WTC11 (cell line): ENCODE measurements at regions not wholly inside any gene's neighbourhood (a gene's known extent, or its start where the extent isn't known, plus 50 kb on each side); places are given as distances from the start of the nearest gene placed in this dataset.

Experiments used
- ATAC-seq: fragments of 200-7000 bp; cut with Tn5 transposase; 2 replicates; pipeline ENCODE4 v1.10.0; 2021; ENCODE audit warnings: mild to moderate bottlenecking, moderate library complexity
- CTCF ChIA-PET: fragments of 300-600 bp; sonication (Branson Sonifier 250); formaldehyde crosslinking; loops from one replicate; lab custom pipeline; 2021; ENCODE audit warnings: antibody characterized with exemption; lab: Charles Lee
- POLR2A ChIA-PET: fragments of 350-600 bp; sonication (Branson Sonifier 250); formaldehyde crosslinking; loops from one replicate; lab custom pipeline; 2021; ENCODE audit warnings: antibody characterized with exemption; lab: Charles Lee
- DNase-seq: peaks from one replicate; pipeline ENCODE4 v3.0.0; 2021; ENCODE audit warnings: low spot score
- H3K27ac Mint-ChIP-seq: 2 replicates; pipeline ENCODE4 v1.8.0; 2021; ENCODE audit warnings: mixed read lengths
- H3K27me3 Mint-ChIP-seq: 2 replicates; pipeline ENCODE4 v1.8.0; 2021; ENCODE audit warnings: low read depth, mild to moderate bottlenecking, moderate library complexity, mixed read lengths
- H3K36me3 Mint-ChIP-seq: 2 replicates; pipeline ENCODE4 v1.8.0; 2021; ENCODE audit warnings: mixed read lengths
- H3K4me1 Mint-ChIP-seq: 2 replicates; pipeline ENCODE4 v1.8.0; 2022; ENCODE audit warnings: mixed read lengths
- H3K4me3 Mint-ChIP-seq: 2 replicates; pipeline ENCODE4 v1.8.0; 2021; ENCODE audit warnings: mild to moderate bottlenecking, moderate library complexity, mixed read lengths
- H3K9me3 Mint-ChIP-seq: 2 replicates; pipeline ENCODE4 v1.8.0; 2021; ENCODE audit warnings: mixed read lengths
- CREM ChIP-seq: sonication (generic); formaldehyde crosslinking; IDR thresholded peaks from 2 replicates; pipeline ENCODE4 v1.8.1; 2022; ENCODE audit warnings: mild to moderate bottlenecking, missing genetic modification reagents, moderate library complexity
- EMX1 ChIP-seq: fragments of 250-450 bp; sonication (Bioruptor Pico); IDR thresholded peaks from 2 replicates; pipeline ENCODE4 v1.8.0; 2021; ENCODE audit warnings: mild to moderate bottlenecking
- JAZF1 ChIP-seq: fragments of 250-450 bp; sonication (Bioruptor Pico); IDR thresholded peaks from 2 replicates; pipeline ENCODE4 v1.9.0; 2021; ENCODE audit warnings: moderate library complexity, mild to moderate bottlenecking, inconsistent platforms
- JUN ChIP-seq: sonication (generic); formaldehyde crosslinking; IDR thresholded peaks from 2 replicates; pipeline ENCODE4 v1.8.0; 2023; ENCODE audit warnings: mild to moderate bottlenecking, missing genetic modification reagents
- MXD4 ChIP-seq: fragments of 250-450 bp; sonication (Bioruptor Pico); IDR thresholded peaks from 2 replicates; pipeline ENCODE4 v1.8.0; 2021; ENCODE audit warnings: mild to moderate bottlenecking, moderate library complexity, borderline replicate concordance
- MYBL2 ChIP-seq: sonication (generic); formaldehyde crosslinking; IDR thresholded peaks from 2 replicates; pipeline ENCODE4 v1.8.1; 2023; ENCODE audit warnings: mild to moderate bottlenecking, moderate library complexity, missing genetic modification reagents
- NFATC4 ChIP-seq: fragments of 250-450 bp; sonication (Bioruptor Pico); IDR thresholded peaks from 2 replicates; pipeline ENCODE4 v1.9.0; 2021; ENCODE audit warnings: mild to moderate bottlenecking
- NR2C2 ChIP-seq: sonication (generic); formaldehyde crosslinking; IDR thresholded peaks from 2 replicates; pipeline ENCODE4 v1.8.0; 2022; ENCODE audit warnings: mild to moderate bottlenecking, missing genetic modification reagents
- RORB ChIP-seq: fragments of 250-450 bp; sonication (Bioruptor Pico); IDR thresholded peaks from 2 replicates; pipeline ENCODE4 v1.9.0; 2021; ENCODE audit warnings: mild to moderate bottlenecking
- SMAD3 ChIP-seq: sonication (generic); formaldehyde crosslinking; IDR thresholded peaks from 2 replicates; pipeline ENCODE4 v1.8.0; 2022; ENCODE audit warnings: missing genetic modification reagents, mild to moderate bottlenecking, borderline replicate concordance
- TCF7 ChIP-seq: sonication (generic); formaldehyde crosslinking; IDR thresholded peaks from 2 replicates; pipeline ENCODE4 v1.8.0; 2022; ENCODE audit warnings: mild to moderate bottlenecking, low read depth, missing genetic modification reagents, moderate library complexity
- ZNF121 ChIP-seq: sonication (generic); formaldehyde crosslinking; IDR thresholded peaks from 2 replicates; pipeline ENCODE4 v1.8.0; 2023; ENCODE audit warnings: missing genetic modification reagents
- ZNF423 ChIP-seq: fragments of 250-450 bp; sonication (Bioruptor Pico); IDR thresholded peaks from 2 replicates; pipeline ENCODE4 v2.1.2; 2022; ENCODE audit warnings: mild to moderate bottlenecking, moderate library complexity
- TF ChIP-seq, protein P1 (sequence below): sonication (generic); formaldehyde crosslinking; IDR thresholded peaks from 2 replicates; pipeline ENCODE4 v1.8.0; 2022; ENCODE audit warnings: missing genetic modification reagents
- TF ChIP-seq, protein P2 (sequence below): sonication (generic); formaldehyde crosslinking; IDR thresholded peaks from 2 replicates; pipeline ENCODE4 v1.8.0; 2022; ENCODE audit warnings: mild to moderate bottlenecking, missing genetic modification reagents
- TF ChIP-seq, protein P3 (sequence below): sonication (generic); formaldehyde crosslinking; IDR thresholded peaks from 2 replicates; pipeline ENCODE4 v1.8.0; 2022; ENCODE audit warnings: mild to moderate bottlenecking, missing genetic modification reagents
- TF ChIP-seq, protein P4 (sequence below): sonication (generic); formaldehyde crosslinking; conservative IDR thresholded peaks from 2 replicates; pipeline ENCODE4 v1.8.1; 2022; ENCODE audit warnings: mild to moderate bottlenecking, missing genetic modification reagents
- TF ChIP-seq, protein P5 (sequence below): sonication (generic); formaldehyde crosslinking; IDR thresholded peaks from 2 replicates; pipeline ENCODE4 v1.8.1; 2023; ENCODE audit warnings: mild to moderate bottlenecking, missing genetic modification reagents
- TF ChIP-seq, protein P6 (sequence below): sonication (generic); formaldehyde crosslinking; IDR thresholded peaks from 2 replicates; pipeline ENCODE4 v1.8.1; 2022; ENCODE audit warnings: mild to moderate bottlenecking, missing genetic modification reagents, moderate library complexity, borderline replicate concordance
- TF ChIP-seq, protein P7 (sequence below): sonication (generic); formaldehyde crosslinking; IDR thresholded peaks from 2 replicates; pipeline ENCODE4 v1.8.0; 2022; ENCODE audit warnings: mild to moderate bottlenecking, missing genetic modification reagents
- TF ChIP-seq, protein P8 (sequence below): sonication (generic); formaldehyde crosslinking; IDR thresholded peaks from 2 replicates; pipeline ENCODE4 v1.8.1; 2023; ENCODE audit warnings: mild to moderate bottlenecking, missing genetic modification reagents, moderate library complexity

DNA sequence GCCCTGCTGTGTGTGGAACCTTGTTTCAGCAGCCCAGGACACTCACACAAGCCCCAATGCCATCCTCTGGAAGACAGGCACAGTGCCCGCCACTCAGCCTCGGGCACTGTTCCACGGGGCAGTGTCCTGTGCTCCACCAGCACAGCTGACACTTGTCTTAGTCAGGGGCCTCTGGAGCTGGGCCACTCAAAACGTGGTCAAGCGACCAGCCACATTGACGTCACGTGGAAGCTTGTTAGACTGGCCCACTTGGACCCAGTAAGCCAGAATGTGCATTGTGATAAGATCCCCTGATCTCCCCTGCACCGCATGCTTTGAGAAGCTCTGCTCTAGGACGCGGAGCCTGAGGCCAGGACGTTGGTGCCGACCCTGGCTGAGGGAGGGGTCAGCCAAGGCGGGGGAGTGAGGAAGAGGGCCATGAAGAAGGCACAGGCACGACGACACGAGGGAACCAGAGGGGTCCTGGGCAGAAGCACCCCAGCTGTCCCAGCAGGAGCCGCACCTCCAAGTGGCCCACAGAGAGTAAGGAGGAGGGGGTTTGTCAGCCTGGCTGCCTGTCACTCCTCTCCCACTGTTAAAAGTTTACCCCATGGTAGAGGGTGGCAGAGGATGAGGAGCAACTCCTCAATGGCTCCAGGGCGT is 64.6 kb downstream of the LINC01488 start:
- TF ChIP-seq MYBL2, result no peak
- TF ChIP-seq MXD4 (CRISPR knock-in tag), result no peak
- TF ChIP-seq, protein P1, sequence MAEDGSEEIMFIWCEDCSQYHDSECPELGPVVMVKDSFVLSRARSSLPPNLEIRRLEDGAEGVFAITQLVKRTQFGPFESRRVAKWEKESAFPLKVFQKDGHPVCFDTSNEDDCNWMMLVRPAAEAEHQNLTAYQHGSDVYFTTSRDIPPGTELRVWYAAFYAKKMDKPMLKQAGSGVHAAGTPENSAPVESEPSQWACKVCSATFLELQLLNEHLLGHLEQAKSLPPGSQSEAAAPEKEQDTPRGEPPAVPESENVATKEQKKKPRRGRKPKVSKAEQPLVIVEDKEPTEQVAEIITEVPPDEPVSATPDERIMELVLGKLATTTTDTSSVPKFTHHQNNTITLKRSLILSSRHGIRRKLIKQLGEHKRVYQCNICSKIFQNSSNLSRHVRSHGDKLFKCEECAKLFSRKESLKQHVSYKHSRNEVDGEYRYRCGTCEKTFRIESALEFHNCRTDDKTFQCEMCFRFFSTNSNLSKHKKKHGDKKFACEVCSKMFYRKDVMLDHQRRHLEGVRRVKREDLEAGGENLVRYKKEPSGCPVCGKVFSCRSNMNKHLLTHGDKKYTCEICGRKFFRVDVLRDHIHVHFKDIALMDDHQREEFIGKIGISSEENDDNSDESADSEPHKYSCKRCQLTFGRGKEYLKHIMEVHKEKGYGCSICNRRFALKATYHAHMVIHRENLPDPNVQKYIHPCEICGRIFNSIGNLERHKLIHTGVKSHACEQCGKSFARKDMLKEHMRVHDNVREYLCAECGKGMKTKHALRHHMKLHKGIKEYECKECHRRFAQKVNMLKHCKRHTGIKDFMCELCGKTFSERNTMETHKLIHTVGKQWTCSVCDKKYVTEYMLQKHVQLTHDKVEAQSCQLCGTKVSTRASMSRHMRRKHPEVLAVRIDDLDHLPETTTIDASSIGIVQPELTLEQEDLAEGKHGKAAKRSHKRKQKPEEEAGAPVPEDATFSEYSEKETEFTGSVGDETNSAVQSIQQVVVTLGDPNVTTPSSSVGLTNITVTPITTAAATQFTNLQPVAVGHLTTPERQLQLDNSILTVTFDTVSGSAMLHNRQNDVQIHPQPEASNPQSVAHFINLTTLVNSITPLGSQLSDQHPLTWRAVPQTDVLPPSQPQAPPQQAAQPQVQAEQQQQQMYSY (CRISPR knock-in tag), result no peak
- no peak for TF ChIP-seq ZNF121 (CRISPR knock-in tag)
- TF ChIP-seq, protein P2, sequence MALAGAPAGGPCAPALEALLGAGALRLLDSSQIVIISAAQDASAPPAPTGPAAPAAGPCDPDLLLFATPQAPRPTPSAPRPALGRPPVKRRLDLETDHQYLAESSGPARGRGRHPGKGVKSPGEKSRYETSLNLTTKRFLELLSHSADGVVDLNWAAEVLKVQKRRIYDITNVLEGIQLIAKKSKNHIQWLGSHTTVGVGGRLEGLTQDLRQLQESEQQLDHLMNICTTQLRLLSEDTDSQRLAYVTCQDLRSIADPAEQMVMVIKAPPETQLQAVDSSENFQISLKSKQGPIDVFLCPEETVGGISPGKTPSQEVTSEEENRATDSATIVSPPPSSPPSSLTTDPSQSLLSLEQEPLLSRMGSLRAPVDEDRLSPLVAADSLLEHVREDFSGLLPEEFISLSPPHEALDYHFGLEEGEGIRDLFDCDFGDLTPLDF (CRISPR knock-in tag), result no peak
- no peak for TF ChIP-seq EMX1 (CRISPR knock-in tag)
- no peak for TF ChIP-seq JAZF1
- TF ChIP-seq, protein P3, sequence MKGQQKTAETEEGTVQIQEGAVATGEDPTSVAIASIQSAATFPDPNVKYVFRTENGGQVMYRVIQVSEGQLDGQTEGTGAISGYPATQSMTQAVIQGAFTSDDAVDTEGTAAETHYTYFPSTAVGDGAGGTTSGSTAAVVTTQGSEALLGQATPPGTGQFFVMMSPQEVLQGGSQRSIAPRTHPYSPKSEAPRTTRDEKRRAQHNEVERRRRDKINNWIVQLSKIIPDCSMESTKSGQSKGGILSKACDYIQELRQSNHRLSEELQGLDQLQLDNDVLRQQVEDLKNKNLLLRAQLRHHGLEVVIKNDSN (CRISPR knock-in tag), result no peak
- no peak for TF ChIP-seq JUN (CRISPR knock-in tag)
- TF ChIP-seq, protein P4, sequence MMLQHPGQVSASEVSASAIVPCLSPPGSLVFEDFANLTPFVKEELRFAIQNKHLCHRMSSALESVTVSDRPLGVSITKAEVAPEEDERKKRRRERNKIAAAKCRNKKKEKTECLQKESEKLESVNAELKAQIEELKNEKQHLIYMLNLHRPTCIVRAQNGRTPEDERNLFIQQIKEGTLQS (CRISPR knock-in tag), result no peak
- no peak for TF ChIP-seq RORB (CRISPR knock-in tag)
- DNase-seq, result no peak
- ChIA-PET CTCF (no interaction called here), POLR2A (no interaction called here)
- H3K4me3 Mint-ChIP-seq, result no peak overlapping the region
- no peak overlapping the region for H3K27ac Mint-ChIP-seq
- H3K36me3 Mint-ChIP-seq, result peaks cover 12% of the 10 kb centered on the region
- no peaks in the 10 kb centered on the region; the same call in 1 of the 2 replicates for H3K4me1 Mint-ChIP-seq
- H3K27me3 Mint-ChIP-seq, result peaks cover 4% of the 10 kb centered on the region; the same call in 1 of the 2 replicates
- ATAC-seq, result no peak
- H3K9me3 Mint-ChIP-seq, result peaks cover 18% of the 10 kb centered on the region

DNA sequence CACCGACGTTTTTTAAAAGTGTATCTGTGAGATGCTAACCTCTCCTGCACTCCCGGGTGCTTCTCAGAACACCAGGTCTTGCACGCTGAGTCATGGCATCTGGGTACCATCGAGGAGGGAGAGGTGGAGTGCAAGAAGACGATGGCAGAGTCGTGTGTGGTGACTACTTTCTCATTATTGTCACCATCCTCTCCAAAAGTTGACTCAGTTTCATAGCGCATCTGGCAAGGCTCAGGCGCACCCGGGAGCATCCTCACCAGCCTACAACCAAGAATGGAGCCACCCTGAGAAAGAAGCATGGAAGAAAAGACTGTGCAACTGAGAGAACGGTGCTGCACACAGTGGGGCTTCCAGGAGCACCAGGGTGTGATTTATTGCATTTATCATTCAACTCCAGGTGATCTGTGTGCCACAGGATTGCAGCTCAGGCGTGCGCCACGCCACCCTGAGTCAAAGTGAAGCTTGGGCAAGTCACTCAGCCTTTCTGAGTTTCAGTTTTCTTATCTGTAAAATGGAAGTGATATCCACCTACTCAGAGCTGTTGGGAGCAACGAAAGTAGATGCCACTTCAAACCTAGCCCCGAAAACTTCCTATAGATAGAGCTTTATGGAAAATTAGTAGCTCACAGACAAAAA is 65.4 kb downstream of the LINC01488 start:
- no peaks in the 10 kb centered on the region; the same call in 1 of the 2 replicates for H3K4me1 Mint-ChIP-seq
- peaks cover 13% of the 10 kb centered on the region for H3K36me3 Mint-ChIP-seq
- no peak overlapping the region; the same call in 1 of the 2 replicates for H3K27ac Mint-ChIP-seq
- ATAC-seq (no peak), DNase-seq (no peak)
- peaks cover 4% of the 10 kb centered on the region; the same call in 1 of the 2 replicates for H3K27me3 Mint-ChIP-seq
- POLR2A ChIA-PET, result no interaction called here
- H3K4me3 Mint-ChIP-seq, result no peak overlapping the region
- peaks cover 23% of the 10 kb centered on the region for H3K9me3 Mint-ChIP-seq
- CTCF ChIA-PET, result no interaction called here
- no peak for TF ChIP-seq ZNF423 (CRISPR knock-in tag)
- TF ChIP-seq TCF7 (CRISPR knock-in tag), result no peak
- TF ChIP-seq CREM (CRISPR knock-in tag), result no peak
- TF ChIP-seq NR2C2, result no peak
- TF ChIP-seq, protein P5, sequence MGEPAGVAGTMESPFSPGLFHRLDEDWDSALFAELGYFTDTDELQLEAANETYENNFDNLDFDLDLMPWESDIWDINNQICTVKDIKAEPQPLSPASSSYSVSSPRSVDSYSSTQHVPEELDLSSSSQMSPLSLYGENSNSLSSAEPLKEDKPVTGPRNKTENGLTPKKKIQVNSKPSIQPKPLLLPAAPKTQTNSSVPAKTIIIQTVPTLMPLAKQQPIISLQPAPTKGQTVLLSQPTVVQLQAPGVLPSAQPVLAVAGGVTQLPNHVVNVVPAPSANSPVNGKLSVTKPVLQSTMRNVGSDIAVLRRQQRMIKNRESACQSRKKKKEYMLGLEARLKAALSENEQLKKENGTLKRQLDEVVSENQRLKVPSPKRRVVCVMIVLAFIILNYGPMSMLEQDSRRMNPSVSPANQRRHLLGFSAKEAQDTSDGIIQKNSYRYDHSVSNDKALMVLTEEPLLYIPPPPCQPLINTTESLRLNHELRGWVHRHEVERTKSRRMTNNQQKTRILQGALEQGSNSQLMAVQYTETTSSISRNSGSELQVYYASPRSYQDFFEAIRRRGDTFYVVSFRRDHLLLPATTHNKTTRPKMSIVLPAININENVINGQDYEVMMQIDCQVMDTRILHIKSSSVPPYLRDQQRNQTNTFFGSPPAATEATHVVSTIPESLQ (CRISPR knock-in tag), result no peak
- no peak for TF ChIP-seq RORB (CRISPR knock-in tag)
- TF ChIP-seq, protein P6, sequence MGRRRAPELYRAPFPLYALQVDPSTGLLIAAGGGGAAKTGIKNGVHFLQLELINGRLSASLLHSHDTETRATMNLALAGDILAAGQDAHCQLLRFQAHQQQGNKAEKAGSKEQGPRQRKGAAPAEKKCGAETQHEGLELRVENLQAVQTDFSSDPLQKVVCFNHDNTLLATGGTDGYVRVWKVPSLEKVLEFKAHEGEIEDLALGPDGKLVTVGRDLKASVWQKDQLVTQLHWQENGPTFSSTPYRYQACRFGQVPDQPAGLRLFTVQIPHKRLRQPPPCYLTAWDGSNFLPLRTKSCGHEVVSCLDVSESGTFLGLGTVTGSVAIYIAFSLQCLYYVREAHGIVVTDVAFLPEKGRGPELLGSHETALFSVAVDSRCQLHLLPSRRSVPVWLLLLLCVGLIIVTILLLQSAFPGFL (CRISPR knock-in tag), result no peak
- TF ChIP-seq, protein P7, sequence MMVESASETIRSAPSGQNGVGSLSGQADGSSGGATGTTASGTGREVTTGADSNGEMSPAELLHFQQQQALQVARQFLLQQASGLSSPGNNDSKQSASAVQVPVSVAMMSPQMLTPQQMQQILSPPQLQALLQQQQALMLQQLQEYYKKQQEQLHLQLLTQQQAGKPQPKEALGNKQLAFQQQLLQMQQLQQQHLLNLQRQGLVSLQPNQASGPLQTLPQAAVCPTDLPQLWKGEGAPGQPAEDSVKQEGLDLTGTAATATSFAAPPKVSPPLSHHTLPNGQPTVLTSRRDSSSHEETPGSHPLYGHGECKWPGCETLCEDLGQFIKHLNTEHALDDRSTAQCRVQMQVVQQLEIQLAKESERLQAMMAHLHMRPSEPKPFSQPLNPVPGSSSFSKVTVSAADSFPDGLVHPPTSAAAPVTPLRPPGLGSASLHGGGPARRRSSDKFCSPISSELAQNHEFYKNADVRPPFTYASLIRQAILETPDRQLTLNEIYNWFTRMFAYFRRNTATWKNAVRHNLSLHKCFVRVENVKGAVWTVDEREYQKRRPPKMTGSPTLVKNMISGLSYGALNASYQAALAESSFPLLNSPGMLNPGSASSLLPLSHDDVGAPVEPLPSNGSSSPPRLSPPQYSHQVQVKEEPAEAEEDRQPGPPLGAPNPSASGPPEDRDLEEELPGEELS (CRISPR knock-in tag), result no peak
- no peak for TF ChIP-seq SMAD3 (CRISPR knock-in tag)
- TF ChIP-seq, protein P8, sequence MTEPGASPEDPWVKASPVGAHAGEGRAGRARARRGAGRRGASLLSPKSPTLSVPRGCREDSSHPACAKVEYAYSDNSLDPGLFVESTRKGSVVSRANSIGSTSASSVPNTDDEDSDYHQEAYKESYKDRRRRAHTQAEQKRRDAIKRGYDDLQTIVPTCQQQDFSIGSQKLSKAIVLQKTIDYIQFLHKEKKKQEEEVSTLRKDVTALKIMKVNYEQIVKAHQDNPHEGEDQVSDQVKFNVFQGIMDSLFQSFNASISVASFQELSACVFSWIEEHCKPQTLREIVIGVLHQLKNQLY (CRISPR knock-in tag), result no peak
- TF ChIP-seq NFATC4 (CRISPR knock-in tag), result no peak
